GM23248 (cell line): ENCODE measurements at regions not wholly inside any gene's neighbourhood (a gene's known extent, or its start where the extent isn't known, plus 50 kb on each side); places are given as distances from the start of the nearest gene placed in this dataset.

Source experiments
- DNase-seq: peaks from one replicate; pipeline ENCODE4 v3.0.0-alpha.2; 2015
- H2AFZ ChIP-seq: fragments of 200-600 bp; sonication (generic); 2 replicates; pipeline ENCODE4 v1.6.1; 2016; ENCODE audit warnings: antibody characterized with exemption
- H3F3A ChIP-seq: fragments of 200-600 bp; sonication (generic); 2 replicates; pipeline ENCODE4 v1.6.1; 2016; ENCODE audit warnings: mild to moderate bottlenecking, antibody characterized with exemption, mixed run types; ENCODE audit not compliant: insufficient read depth
- H3K27ac ChIP-seq: fragments of 200-600 bp; sonication (generic); 2 replicates; pipeline ENCODE4 v1.5.1; 2016; ENCODE audit warnings: mild to moderate bottlenecking
- H3K27me3 ChIP-seq: fragments of 200-600 bp; sonication (generic); replicated peaks from 2 replicates; pipeline ENCODE4 v1.6.1; 2016; ENCODE audit warnings: mild to moderate bottlenecking; ENCODE audit not compliant: insufficient read depth
- H3K36me3 ChIP-seq: fragments of 200-600 bp; sonication (generic); 2 replicates; pipeline ENCODE4 v1.6.1; 2016; ENCODE audit warnings: low read depth, mild to moderate bottlenecking
- H3K4me1 ChIP-seq: fragments of 200-600 bp; sonication (generic); 2 replicates; pipeline ENCODE4 v1.6.1; 2016; ENCODE audit warnings: mild to moderate bottlenecking; ENCODE audit not compliant: insufficient read depth
- H3K4me2 ChIP-seq: fragments of 200-600 bp; sonication (generic); one replicate; pipeline ENCODE4 v1.6.1; 2016; ENCODE audit warnings: mild to moderate bottlenecking; ENCODE audit not compliant: unreplicated experiment
- H3K4me3 ChIP-seq: fragments of 200-600 bp; sonication (generic); 2 replicates; pipeline ENCODE4 v1.5.1; 2016; ENCODE audit warnings: mild to moderate bottlenecking
- H3K79me2 ChIP-seq: fragments of 200-600 bp; sonication (generic); 2 replicates; pipeline ENCODE4 v1.6.1; 2016; ENCODE audit warnings: mild to moderate bottlenecking; ENCODE audit not compliant: insufficient read depth
- H3K9ac ChIP-seq: fragments of 200-600 bp; sonication (generic); 2 replicates; pipeline ENCODE4 v1.6.1; 2016; ENCODE audit warnings: mild to moderate bottlenecking
- H3K9me2 ChIP-seq: fragments of 200-600 bp; sonication (generic); 2 replicates; pipeline ENCODE4 v1.6.1; 2016; ENCODE audit warnings: mixed run types, mild to moderate bottlenecking, moderate library complexity; ENCODE audit not compliant: insufficient read depth
- H3K9me3 ChIP-seq: fragments of 200-600 bp; sonication (generic); one replicate; pipeline ENCODE4 v1.6.1; 2017; ENCODE audit warnings: low read depth
- H4K20me1 ChIP-seq: fragments of 200-600 bp; sonication (generic); 2 replicates; pipeline ENCODE4 v1.6.0; 2016; ENCODE audit not compliant: insufficient read depth
- EZH2 ChIP-seq: fragments of 200-600 bp; sonication (generic); IDR thresholded peaks from 2 replicates; pipeline ENCODE4 v1.6.1; 2018; ENCODE audit warnings: antibody characterized with exemption, mild to moderate bottlenecking; ENCODE audit not compliant: insufficient read depth, poor library complexity, severe bottlenecking
- EZH2phosphoT487 ChIP-seq: fragments of 200-600 bp; sonication (generic); IDR thresholded peaks from 2 replicates; pipeline ENCODE4 v1.6.1; 2018; ENCODE audit warnings: antibody characterized with exemption, moderate library complexity, mild to moderate bottlenecking, low read depth; ENCODE audit not compliant: insufficient read depth
- WGBS, 2 experiments: methylation state at CpG; one replicate each; pipeline ENCODE4 v1.1.6; 2015 to 2017; ENCODE audit warnings: low lambda C conversion rate in 2 of 2, low coverage in 1 of 2; ENCODE audit errors: missing lambda C conversion rate in 2 of 2; 5-methylcytosine and 5-hydroxymethylcytosine counted together
- in situ Hi-C: fragments of 300-500 bp; cut with MboI; formaldehyde crosslinking; loops from 2 replicates; pipeline ENCODE4 v1.15.0; 2020

DNA sequence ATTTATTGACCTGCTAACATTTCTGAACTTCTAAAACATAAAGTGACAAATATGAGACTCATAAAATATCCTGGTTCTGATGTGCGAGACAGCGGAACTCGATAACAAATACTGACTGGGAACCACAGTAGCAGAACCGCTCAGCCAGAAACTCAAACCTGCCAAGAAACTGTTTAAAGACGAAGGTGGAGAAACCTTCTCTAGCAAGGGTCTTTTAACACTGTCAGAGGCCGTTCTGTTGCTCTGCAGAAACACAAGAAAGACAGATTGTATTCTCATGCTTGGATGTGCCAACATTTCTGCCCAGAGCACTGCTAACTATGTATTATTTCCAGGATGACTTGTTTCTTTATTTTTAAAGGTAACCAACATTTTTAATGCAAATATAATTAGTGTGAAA lies 514.8 kb upstream of the ADARB2 start:
- DNase-seq: no peak
- TF ChIP-seq EZH2 (no peak), EZH2phosphoT487 (no peak)
- H3K9ac ChIP-seq: no peak overlapping the region
- H3K36me3 ChIP-seq: no peaks in the 10 kb centered on the region
- in situ Hi-C loops: no loop called here
- 12 to 20% methylated on average over 6 of the region's 6 CpGs for WGBS, 2 experiments
- H2AFZ ChIP-seq: no peak overlapping the region
- no peaks in the 10 kb centered on the region for H3K9me3 ChIP-seq
- no peak overlapping the region for H3K27ac ChIP-seq
- no peak overlapping the region for H3K4me3 ChIP-seq
- H4K20me1 ChIP-seq: no peaks in the 10 kb centered on the region
- H3F3A ChIP-seq: no peaks in the 10 kb centered on the region
- H3K4me2 ChIP-seq: no peak overlapping the region
- no peaks in the 10 kb centered on the region for H3K4me1 ChIP-seq
- no peaks in the 10 kb centered on the region for H3K79me2 ChIP-seq
- H3K9me2 ChIP-seq: no peaks in the 10 kb centered on the region
- H3K27me3 ChIP-seq: no peaks in the 10 kb centered on the region

DNA sequence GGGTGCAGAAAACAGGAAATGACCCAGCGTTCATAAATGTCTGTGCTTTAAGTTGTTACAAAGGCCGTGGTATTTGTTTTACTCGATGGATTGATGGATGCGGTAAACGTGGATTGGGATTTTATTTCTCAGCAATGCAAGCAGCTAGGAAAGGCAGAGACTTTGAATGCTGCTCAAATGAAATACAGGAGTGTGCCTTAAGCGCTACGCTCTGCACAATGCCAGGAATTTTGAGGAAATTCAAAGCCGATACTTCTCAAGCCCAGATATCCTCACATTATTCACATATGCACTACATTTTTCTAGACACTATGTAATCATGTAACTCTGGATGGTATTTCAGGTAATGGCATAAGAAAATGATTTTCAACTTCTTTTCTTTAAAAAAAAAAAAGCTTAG lies 514.3 kb upstream of the ADARB2 start:
- Histone ChIP-seq H3K79me2 (no peaks in the 10 kb centered on the region), H3F3A (no peaks in the 10 kb centered on the region), H2AFZ (no peak overlapping the region), H3K27me3 (no peaks in the 10 kb centered on the region), H3K4me1 (no peaks in the 10 kb centered on the region), H3K4me3 (no peak overlapping the region), H3K27ac (no peak overlapping the region), H3K9me3 (no peaks in the 10 kb centered on the region), H4K20me1 (no peaks in the 10 kb centered on the region), H3K9me2 (no peaks in the 10 kb centered on the region), H3K4me2 (no peak overlapping the region), H3K36me3 (no peaks in the 10 kb centered on the region), H3K9ac (no peak overlapping the region)
- no peak for DNase-seq
- 3 to 10% methylated on average over 8 of the region's 8 CpGs for WGBS, 2 experiments
- in situ Hi-C loops: no loop called here
- TF ChIP-seq EZH2: no peak
- no peak for TF ChIP-seq EZH2phosphoT487

DNA sequence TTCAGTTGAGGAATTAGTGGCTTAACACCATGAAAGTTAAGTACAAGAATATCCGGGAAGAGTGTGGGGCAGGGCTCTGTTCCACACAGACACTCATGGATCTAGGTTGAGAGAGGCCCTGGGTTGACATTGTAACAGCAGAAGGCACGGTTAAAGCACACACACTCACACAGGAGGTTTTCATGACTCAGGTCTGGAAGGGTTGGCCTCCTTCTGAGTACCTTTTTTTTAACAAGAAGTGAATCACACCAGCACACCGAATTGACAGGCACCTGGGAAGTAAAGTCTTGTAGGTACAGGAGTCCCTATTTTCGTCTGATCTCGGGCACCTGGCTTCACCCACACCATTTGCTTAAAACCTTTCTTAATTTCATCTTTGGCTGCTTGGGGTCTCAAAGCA lies 509.4 kb upstream of the ADARB2 start:
- Histone ChIP-seq H3K36me3 (no peaks in the 10 kb centered on the region), H3K4me2 (no peak overlapping the region), H3K4me3 (no peak overlapping the region), H3F3A (no peaks in the 10 kb centered on the region), H4K20me1 (no peaks in the 10 kb centered on the region), H2AFZ (no peak overlapping the region), H3K27ac (no peak overlapping the region), H3K4me1 (no peaks in the 10 kb centered on the region), H3K27me3 (no peaks in the 10 kb centered on the region), H3K79me2 (no peaks in the 10 kb centered on the region), H3K9me2 (no peaks in the 10 kb centered on the region), H3K9me3 (no peaks in the 10 kb centered on the region), H3K9ac (no peak overlapping the region)
- WGBS, 2 experiments: 20 to 23% methylated on average over 5 of the region's 5 CpGs
- in situ Hi-C loops: no loop called here
- TF ChIP-seq EZH2phosphoT487 (no peak), EZH2 (no peak)
- DNase-seq: no peak

DNA sequence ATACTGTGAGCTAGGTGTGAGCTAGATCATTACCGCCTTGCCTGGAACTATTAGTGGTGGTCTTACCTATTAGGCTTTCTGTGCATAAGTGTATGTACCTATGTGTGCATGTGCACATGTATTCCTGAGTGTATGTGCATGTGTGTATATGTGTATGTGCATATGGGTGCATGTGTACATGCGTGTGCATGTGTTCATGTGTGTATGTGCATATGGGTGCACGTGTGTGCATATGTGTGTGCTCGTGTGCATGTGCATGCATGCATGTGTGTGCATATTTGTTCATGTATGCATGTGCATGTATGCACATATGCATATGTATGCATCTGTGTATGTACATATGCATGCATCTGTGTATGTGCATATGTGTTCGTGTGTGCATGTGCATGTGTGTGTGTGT lies 508.3 kb upstream of the ADARB2 start:
- Histone ChIP-seq H3K4me2 (no peak overlapping the region), H4K20me1 (no peaks in the 10 kb centered on the region), H3K9me2 (no peaks in the 10 kb centered on the region), H3F3A (no peaks in the 10 kb centered on the region), H3K4me3 (no peak overlapping the region), H3K9ac (no peak overlapping the region), H3K27ac (no peak overlapping the region), H3K79me2 (no peaks in the 10 kb centered on the region), H3K36me3 (no peaks in the 10 kb centered on the region), H2AFZ (no peak overlapping the region), H3K27me3 (no peaks in the 10 kb centered on the region), H3K4me1 (no peaks in the 10 kb centered on the region), H3K9me3 (no peaks in the 10 kb centered on the region)
- in situ Hi-C loops: no loop called here
- TF ChIP-seq EZH2phosphoT487 (no peak), EZH2 (no peak)
- 48% methylated on average over 5 of the region's 5 CpGs for WGBS, 2 experiments
- DNase-seq: no peak

DNA sequence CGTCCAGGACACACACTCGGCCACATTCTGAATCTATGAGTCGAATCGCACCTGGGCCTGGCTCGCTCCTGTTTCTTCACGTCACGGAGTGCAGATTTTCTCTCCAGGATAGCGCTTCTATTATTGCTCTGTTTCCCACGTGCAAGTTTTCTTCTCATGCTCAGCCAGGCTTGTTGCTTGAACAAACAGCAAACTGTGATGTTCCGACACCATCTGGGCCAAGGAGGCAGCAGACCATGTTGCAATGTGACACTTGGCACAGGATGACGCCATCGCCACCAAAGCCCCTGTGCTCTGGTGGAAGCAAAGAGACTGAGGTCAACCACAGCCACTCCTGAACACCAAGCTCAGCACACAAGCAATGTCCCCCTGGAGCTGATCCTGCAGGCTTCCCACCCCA lies 507.1 kb upstream of the ADARB2 start:
- Histone ChIP-seq H3K79me2 (no peaks in the 10 kb centered on the region), H4K20me1 (no peaks in the 10 kb centered on the region), H3K27ac (no peak overlapping the region), H3K9me2 (no peaks in the 10 kb centered on the region), H3K9me3 (no peaks in the 10 kb centered on the region), H3K36me3 (no peaks in the 10 kb centered on the region), H3K27me3 (no peaks in the 10 kb centered on the region), H3K4me2 (no peak overlapping the region), H3F3A (no peaks in the 10 kb centered on the region), H3K9ac (no peak overlapping the region), H3K4me1 (no peaks in the 10 kb centered on the region), H2AFZ (no peak overlapping the region), H3K4me3 (no peak overlapping the region)
- WGBS, 2 experiments: 41 to 48% methylated on average over 10 to 12 of the region's 12 CpGs
- TF ChIP-seq EZH2: no peak
- no peak for TF ChIP-seq EZH2phosphoT487
- in situ Hi-C loops: no loop called here
- no peak for DNase-seq
